Activated CD4-positive, alpha-beta T cell treated with anti-CD3 and anti-CD28 coated beads for 48 hours (primary cell): ENCODE measurements at regions not wholly inside any gene's neighbourhood (a gene's known extent, or its start where the extent isn't known, plus 50 kb on each side); places are given as distances from the start of the nearest gene placed in this dataset.

ENCODE experiments used
- DNase-seq: peaks from one replicate; pipeline ENCODE4 v3.0.0-alpha.2; 2020

DNA sequence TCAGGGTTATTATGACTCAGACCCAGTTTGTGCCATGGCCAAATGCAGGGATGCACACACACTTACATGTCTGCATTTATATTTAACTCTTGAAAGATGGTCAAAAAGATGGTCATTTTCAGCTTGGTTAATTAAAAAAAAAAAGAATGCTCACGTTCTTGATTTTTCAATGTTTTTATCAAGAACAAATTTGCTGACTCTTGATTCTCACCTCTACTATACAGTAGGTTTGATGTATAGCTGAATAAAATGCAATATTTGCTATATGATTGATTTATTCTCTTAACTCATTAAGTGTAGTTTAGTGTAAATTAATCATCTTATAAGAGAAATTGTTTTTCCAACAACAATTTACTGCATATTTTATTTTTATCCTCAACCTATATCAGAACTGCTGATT, 160.4 kb downstream of the SLIT2 start:
- no peak for DNase-seq

GRCh38 chr4:20416800-20417199, 165.1 kb downstream of the SLIT2 start:
- no peak for DNase-seq

GRCh38 chr4:20418861-20419451, 167.3 kb downstream of the SLIT2 start:
- DNase-seq: no peak

DNA sequence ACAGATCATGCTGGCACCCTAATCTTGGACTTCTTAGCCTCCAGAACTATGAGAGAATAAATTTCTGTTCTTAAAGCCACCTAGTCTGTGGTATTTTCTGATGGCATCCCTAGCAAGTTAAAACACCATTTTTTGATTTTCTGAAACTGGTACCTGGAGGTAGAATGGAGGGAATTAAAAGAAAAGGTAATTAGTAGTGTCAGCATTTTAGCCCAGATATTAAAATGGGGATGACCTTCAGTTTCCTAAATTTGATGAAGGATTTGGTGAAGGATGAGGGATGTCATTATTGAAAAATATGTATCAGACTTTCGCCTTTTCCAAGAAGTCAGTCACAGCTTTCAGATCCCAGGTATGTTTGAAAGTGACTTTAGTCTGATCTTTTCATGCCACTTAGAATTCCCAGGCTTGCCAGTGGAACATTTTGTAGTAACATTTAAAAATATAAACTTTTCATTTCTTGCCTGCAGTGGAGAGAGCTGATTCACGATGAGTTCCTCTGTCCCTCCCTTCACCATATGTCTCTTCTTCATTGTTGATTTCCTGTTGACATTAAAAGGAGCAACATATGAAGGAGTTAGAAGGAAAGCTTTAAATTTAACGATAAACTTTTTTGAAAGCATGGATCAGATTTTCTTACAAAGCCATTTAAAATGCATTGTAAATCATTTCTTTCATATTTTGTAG, 169.4 kb downstream of the SLIT2 start:
- no peak for DNase-seq

GRCh38 chr4:20421603-20421985, 169.9 kb downstream of the SLIT2 start:
- no peak for DNase-seq

DNA sequence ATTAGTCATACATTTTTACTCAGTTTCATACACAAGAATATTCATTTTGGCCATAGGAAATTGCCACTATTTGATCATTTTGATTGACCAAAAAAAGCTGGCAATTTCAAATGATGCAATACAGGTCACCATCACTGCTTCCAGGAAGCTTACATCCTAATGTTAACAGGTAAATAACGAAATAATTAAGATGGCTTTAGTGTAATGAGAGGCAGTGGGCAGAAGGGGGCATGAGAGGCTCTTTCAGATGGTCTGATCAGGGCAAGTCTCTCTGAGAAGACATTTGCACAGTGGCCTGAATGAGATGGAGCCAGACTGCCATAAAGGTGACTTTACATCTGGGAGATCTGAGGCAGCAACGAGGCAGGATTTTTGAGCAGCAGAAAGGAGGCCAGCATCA, 170.7 kb downstream of the SLIT2 start:
- peak; percentile 42 for DNase-seq

GRCh38 chr4:20423420-20423819, 171.7 kb downstream of the SLIT2 start:
- no peak for DNase-seq

GRCh38 chr4:20426028-20426427, 174.3 kb downstream of the SLIT2 start:
- DNase-seq: no peak

DNA sequence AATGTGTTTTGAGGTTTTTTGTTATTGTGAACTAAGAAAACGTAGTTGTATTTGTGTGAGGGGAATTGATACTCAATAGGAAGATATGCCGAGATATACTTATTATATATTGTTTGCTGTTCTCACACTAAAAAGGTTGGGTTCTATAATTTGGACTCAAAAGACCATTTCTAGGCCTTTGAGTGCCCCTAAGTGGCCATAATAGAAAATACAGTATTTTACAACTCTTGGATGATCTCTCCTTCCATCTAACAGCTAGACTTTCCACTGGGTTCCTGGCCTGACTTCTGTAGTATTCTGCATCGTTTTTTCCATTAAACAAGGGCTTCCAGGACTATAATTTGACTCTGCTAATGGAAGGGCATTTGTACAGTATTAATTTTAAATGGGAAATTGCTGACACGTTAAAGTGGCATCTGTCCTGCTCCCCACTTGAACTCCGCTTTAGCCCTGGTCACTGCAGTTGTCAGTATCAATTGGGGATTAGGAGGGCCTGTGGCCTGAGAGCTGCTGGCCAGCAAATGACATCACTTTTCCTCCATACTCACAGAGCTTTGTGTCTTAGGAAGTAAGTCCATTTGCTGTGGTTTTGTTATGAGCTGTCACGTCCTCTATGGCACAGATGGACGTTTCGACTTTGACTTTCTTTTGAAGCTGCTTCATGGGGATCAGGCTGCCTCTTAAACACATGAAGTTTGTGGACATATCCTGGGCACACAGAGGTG, 176.9 kb downstream of the SLIT2 start:
- DNase-seq: no peak

DNA sequence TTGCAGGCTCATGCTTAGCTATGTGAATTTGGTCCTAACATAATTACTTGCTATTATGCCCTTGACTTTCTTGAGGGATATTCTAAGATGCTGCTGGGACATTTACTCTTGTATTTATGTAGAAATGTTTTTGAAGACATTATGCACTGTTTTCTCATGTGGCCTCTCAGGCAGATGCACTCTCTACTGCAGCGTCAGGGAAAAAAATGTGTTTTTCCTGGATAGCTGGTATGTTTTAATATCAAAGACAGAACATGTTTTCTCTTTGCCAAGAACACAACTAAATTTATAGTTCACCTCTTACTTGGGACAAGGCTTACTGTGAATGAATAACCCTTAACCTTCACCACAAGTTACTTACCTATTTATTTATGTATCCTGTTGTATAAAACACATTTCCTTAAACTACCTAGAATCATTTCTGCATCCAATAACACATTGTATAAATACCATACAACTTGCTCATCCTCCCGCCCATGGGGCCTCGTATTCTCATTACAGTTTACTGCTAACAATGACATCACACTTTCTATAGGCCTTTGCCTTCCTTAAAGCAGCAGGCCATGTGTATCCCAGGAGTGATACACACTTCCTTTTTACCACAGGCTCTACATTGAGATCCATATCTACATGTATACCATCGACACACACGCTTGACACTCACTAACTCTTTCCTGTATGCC, 178.7 kb downstream of the SLIT2 start:
- no peak for DNase-seq

- DNase-seq: no peak
Measured at GRCh38 chr4:20431543-20431951, 179.8 kb downstream of the SLIT2 start.

DNA sequence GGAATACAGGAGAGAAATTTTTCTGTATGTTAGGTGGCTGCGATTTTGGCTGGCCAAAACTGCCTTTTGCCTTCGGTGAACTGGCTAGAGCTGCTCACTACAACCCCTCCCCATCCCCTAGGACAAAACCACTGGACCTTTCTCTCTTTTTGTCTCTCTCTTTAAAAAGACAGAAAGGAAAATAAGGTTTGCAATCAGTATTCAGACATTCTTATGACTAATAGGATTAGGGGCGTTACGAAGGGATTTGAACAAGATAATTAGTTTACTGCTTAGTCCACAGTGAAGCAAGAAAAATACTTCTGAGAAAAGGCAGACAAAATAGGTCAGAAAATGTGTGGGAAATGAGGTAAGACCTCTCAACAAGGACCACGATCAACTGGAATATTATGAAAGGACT, 180.4 kb downstream of the SLIT2 start:
- no peak for DNase-seq

DNA sequence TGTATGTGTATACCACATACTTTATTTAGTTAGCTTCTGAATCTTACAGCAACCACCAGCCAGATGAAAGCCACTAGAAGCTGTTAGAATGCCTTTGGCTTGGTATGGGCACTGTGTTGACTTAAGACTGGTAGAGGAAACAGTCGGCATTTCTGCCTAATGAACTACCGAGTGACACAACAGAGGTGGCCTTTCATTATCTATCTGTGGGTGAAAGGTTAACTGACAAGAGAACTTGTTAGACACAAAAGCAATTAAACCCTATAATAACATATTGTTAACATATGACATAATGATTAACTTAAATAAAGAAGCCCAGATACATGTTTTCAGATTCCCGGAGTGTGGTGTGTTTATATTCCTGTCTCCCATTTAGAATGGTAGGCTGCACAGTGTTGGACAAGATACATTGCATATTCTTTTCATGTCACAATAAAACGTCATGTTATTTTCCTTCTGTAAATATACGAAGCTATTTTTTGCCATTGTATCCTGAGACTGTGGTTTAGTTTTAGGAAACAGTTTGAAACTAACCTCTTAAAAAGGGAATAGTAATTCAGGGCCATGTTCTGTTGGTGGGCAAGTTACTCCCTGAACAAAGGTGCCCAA, 181.5 kb downstream of the SLIT2 start:
- DNase-seq: no peak

GRCh38 chr4:20440170-20440569, 188.5 kb downstream of the SLIT2 start:
- DNase-seq: no peak

DNA sequence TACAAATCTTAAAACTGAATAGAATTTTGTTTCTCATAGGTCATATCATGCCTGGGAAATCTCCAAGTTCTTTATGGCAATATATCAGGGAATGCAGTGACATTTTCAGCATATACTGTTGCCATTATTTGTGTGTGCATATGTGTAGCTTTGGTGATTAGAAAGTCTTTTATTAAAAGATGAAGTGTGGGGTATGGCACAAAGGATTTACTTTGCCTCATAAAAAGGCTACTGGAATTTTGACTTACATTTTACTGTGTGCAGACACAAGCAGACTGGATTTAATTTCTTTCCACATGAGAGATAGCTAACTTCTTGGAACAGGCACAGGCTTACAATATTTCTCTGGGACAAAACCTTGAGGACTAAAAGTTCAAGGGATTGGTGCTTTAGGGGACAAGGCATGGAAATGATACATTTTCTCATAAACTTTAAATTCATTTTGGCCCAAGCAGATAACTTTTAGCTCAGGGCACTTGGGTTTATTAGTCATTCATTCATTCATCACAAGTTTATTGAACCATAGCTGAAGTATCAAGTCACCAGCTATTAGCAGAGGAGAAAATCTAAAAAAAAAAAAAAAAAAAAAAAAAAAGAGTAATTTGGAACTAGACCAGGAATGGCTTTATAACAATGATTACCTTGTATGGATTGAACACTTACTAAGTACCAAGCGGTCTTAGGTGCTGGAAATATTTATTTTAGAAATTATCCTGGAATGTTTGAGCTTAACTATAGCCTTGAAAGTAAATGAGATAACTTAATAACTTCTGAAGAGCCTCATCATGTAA, 191.5 kb downstream of the SLIT2 start:
- no peak for DNase-seq

- DNase-seq: no peak
Measured at GRCh38 chr4:20444599-20445337, 193.1 kb downstream of the SLIT2 start.

DNA sequence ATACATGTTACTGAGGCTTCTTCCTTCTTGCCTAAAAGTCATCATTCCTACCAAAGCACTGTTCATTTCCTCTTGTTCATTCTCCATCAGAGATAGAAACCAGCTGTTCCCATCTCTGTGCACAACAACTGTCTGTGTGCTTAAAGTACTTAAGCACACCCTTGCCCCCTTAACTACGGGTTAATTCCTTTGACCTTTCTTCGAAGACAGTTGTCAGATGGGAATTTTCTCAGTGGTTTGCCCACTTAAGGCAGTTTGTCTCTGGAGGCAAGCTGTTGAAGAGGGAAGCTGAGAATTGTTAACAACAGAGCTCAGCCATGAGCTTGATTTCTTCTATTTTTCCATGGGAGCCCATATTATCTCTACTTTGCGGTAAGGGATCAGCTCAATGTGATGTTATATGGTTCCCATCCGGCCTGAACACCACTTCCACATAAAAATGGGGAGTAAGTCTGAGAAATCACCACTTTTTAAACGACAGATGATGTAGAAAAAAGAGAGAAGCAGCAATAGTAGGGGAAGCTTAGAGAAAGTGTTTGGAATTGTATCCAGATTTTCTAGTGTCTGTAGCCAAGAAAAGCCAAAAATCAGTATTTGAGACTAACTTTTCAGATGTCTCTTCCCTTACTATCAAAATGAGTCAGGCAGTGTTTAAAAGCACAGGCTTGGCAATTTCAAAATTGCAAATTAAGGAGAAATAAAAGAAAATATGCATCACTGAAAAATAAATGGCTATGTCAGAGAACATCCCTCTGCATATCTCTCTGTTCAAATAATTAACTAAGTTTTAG, 194.4 kb downstream of the SLIT2 start:
- no peak for DNase-seq

GRCh38 chr4:20447103-20447502, 195.4 kb downstream of the SLIT2 start:
- no peak for DNase-seq

DNA sequence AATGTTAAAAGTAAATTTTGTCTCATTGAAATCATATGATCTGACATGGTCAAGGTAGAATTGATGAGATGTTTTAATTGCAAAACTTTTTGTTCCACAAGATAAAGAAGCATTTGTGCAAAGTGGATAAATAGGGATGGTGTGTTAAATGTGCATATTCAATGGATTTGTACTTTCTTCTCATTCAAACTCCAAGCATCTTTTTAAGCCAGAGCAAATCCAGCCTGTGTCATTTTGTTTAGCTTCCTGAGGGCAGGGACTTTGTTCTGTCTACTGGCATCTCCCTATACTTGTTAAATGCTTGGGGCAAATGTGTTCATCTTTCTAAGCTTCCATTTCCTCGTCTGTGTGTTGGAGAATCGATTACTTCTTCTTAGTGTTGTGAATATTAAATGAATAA, 200.3 kb downstream of the SLIT2 start:
- DNase-seq: no peak

DNA sequence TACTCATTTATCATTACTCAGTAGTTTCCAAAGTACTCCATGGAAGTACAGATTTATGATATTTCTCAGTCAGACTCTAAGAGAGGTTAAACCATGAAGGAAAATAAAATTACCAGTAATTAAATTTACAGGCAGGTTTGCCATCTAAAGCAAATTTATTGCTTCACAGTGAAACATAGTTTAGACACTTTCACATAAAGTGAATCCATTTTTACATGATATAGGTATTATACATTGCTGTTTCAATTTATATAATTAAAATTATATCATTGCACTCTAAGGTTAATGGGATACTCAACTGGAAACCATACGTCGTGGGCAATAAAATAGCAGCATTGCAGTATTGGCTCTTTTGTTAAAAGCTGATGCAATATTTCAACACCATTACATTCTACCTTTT, 202.8 kb downstream of the SLIT2 start:
- DNase-seq: no peak

DNA sequence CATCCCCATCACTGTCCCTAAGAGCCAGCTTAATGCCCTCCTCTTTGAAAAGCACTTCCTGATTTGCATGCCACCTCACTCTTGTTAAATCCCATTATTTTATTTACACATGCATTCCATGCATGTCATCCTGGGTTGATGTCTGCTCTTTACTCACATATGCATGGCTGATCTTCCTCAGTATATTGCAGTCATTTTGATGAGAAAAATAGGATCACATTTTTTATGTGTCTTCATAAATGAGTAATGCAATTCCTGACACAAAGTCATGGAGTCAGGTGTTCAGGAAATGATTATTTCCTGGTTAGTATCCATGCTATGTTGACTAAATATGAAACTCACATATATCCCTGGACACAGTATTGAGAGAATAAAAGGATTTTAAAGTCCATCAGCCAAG, 204.7 kb downstream of the SLIT2 start:
- no peak for DNase-seq
